GM18909 (cell line): ENCODE measurements at regions not wholly inside any gene's neighbourhood (a gene's known extent, or its start where the extent isn't known, plus 50 kb on each side); places are given as distances from the start of the nearest gene placed in this dataset.

ENCODE experiments used
- ATAC-seq: cut with Tn5 transposase; IDR thresholded peaks from one replicate; pipeline ENCODE4 v1.9.1; 2021; ENCODE audit warnings: mild to moderate bottlenecking; ENCODE audit not compliant: unreplicated experiment, poor library complexity

DNA sequence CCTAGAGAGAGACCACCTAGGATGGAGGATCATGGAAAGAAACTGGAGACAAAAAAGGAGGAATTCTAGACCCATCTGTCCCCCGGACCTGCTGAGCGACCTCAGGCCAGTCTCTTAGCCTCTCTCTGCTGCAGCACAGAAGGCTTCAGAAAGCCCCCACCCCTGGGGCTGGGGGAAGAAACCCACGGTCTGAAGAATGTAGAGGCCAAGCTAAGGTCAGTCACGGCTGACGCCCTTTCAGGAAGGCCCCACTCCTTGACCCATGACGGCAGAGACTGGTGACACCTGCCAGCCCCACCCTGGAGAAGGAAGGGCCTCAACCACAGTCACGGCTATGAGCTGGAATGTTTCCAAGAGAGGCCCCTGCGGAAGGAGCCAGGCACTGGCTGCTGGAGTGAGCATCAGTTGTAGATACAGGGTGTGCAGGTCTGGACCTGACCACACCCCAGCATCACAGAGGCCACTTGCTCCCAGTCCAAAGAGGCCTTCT lies 120.5 kb upstream of the BOD1 start:
- ATAC-seq = peak; percentile 88

DNA sequence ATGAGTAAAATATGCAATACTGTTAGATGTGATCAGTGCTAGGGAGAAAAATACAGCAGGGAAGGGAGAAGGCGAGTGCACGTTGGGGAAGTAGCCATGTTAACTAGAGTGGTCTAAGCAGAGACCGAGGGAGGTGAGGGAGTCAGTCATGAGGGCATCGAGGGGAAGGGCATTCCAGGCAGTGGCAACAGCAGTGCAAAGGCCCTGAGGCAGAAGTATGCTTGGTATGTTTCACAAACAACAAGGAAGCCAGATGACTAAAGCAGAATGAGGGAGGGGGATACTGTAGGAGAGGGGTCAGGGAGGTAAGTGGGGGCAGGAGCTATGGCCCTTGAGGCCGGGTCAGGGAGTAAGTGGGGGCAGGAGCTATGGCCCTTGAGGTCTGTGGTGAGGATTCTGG lies 123.3 kb upstream of the BOD1 start:
- ATAC-seq = no peak

DNA sequence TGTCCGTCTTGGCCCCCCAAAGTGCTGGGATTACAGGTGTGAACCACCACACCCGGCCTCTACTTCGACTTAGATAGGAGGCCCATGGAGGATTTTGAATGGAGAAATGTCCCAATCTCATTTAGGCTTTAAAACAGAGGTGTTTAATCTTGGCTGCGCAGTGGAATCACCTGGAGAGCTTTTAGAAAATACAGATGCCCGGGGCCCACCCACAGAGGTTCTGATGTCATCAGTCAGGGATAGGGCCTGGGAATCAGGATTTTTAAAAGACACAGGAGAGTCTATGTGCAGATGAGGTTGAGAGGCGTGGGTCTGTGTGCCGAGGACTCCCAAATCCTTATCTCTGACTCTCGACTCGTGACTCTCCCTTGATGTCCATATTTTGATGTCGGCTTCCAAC lies 124.0 kb upstream of the BOD1 start:
- ATAC-seq = no peak

DNA sequence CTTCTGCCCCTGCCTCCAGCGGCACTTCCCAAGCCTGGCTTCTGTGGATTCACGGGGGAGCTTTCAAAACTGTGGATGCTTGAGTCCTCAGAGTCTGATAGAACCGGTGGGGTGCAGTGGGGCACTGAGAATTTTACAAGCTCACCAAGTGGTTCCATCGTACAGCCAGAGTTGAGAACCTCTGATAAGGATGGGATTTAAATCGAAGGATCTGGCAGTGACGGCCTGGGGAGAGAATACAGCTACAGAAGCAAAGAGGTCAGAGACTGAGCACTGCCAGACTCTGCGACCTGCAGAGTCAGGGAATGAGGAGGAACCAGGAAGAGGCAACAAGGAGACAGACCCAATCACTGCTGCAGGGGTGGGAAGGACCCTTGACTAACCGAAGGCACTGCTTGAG lies 124.6 kb upstream of the BOD1 start:
- no peak for ATAC-seq

DNA sequence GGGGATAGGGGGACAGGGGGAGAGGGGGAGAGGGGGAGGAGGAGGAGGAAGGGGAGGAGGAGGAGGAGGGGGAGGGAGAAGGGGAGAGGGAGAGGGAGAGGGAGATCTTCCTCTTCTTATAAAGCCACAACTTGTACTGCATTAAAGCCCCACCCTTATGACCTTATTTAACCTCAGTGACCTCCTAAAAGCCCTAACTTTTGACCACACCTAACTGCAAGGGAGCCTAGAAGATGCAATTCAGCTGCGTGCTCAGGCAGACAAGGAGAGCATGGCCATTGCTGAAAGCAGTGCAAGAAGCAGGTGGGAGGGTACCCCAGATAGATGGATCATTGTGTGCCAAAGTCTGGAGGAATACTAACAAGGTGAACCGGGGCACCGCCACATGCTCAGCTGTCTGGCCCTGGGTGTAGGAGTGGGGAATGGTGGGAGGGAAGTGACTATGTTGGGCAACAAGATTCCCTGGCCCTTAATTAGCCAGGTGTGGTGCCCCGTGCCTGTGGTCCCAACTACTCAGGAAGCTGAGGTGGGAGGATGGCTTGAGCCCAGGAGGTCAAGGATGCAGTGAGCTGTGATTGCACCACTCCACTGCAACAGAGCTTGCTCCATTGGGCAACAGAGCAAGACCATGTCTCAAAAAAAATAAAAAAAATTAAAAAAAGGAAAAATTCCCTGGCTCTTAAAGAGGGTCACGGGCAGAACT lies 125.4 kb upstream of the BOD1 start:
- peak; percentile 10 for ATAC-seq

DNA sequence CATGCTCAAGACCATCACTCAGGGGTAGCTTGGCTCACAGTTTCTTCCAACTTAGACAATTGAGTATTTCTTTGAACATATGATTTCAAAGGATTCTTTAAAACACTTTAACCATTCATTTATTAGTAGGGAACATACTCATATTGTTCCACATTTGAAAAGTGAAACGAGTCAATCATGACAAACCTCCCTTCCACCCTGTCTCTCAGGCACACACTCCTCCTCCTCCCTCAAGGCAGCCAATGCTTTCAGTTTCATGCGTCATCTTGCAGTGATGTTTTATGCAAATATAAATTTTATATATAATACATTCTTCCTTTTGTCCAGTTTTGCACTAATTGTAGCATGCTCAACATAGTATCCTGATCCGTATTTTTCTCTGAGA lies 126.0 kb upstream of the BOD1 start:
- ATAC-seq = peak; percentile 65

DNA sequence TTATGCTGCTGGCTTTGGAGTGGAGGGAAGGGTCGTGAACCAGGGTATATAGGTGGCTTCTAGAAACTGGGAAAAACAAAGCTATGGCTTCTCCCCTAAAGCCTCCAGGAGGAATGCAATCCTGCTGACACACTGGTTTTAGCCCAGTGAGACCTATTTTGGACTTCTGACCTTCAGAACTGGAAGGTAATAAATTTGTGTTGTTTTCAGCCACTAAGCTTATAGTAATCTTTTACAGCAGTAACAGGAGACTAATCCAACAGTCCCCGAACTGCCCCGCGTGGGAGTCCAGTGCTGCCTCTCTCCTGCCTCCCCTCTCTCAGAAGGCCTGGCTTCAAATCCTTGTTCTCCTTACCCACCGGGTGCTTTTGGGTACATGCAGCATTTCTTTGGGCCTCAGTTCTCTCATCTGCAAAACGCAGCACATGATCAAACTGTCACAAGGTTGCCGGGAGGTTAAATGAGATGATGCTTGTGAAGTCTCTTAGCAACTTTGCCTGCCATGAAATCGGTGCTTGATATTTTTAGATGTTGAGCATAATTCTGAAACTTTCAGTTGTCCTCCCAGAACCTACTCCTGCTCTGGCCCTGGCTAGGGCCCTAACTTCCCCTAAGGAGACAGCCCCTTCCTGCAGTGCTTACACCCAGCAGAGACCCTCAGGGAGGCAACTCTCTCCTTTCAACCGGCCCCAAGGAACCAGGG lies 127.3 kb upstream of the BOD1 start:
- peak; percentile 46 for ATAC-seq

DNA sequence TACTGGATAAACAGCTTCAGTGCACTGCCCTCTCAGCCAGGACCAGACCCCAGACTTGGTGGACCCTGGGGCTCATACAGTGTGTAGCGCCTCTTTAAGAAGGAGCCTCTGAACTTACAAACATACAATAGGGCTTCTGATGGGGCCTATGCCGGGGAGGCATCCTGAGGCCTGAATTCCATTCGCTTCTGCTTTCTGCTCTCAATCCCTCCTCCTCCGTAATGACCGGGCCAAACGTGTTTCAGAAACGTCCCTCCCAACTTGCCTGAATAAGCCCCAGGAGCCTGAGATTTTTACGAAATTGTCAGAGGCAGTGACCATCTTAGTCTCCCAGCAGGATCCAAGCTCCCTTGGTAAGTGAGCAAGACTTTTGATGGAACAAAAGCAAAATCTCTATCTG lies 128.1 kb upstream of the BOD1 start:
- ATAC-seq = no peak

DNA sequence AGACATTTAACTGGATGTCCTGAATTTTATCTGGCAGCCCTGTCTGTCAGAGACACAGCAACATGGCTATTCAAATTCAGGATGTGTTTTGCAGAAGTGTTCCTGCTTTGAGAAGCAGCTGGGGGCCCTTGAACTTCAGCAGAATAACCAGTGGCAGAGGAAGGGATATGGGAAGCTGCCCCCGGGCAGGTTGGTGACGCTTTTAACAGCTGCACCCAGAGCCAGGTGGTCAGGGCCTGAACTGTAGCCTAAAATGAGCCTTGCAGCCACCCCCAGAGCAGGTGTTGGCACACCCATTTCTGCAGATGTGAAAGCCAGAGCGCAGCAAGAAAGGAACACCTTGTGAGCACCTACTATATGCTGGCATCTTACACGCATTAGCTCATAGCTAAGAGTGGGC lies 128.7 kb upstream of the BOD1 start:
- ATAC-seq = peak; percentile 65

DNA sequence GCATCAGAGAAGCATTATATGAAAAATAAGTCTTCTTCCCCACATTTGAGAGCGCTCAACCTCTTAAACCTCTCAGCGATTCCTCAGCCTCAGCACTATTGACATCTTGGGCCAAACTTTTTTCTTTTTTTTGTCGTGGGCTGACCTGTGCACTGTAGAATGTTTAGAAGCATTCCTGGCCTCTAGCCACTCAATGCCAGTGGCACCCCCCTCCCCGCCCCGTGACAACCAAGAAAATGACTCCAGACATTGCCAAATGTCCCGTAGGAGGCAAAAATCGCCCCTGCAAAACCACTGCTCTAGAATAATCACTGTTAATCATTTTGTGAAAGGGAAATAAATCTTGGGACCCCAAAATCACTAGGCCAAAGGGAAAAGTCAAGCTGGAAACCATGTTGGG lies 129.1 kb upstream of the BOD1 start:
- no peak for ATAC-seq

DNA sequence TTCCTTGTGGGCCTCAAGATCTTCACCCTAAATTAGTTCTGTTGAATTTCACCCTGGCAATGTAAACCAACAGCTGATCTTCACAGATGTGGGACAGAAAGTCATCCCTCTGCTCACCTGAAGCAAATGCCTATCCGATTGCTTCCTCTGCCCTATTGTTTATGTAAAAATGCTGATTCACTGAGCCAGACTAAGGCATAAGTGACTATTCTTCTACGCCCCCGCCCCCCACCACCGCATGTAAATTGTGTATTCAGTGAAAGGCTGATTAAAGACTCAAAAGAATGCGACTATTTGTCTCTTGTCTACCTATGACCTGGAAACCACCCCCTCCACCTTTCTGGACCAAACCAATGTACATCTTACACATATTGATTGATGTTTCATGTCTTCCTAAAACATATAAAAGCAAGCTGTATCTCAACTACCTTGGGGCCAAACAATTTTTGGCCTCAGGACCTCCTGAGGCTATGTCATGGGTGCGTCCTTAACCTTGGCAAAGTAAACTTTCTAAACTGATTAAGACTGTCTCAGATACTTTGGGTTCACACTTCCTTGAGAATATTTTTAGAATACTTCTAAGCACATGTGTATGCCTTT lies 129.7 kb upstream of the BOD1 start:
- ATAC-seq = no peak

DNA sequence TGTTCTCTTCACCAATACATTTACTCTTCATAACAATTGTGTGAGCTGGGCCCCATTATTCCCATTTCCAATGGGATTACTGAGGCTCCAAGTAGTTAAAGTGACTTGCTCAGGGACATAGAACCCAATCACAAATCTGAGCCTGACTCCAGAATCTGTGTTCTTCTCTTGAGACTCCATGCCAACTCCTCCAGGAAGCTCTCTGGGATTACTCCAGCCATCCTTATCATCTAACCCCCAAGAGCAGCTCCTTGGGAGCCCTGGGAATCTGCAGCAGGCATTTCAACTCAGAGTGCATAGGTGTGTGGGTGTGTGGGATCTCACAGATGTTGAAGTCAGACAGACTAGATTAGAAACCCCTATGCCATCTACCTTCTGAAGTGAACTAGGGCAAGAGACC lies 131.4 kb upstream of the BOD1 start:
- ATAC-seq = no peak

DNA sequence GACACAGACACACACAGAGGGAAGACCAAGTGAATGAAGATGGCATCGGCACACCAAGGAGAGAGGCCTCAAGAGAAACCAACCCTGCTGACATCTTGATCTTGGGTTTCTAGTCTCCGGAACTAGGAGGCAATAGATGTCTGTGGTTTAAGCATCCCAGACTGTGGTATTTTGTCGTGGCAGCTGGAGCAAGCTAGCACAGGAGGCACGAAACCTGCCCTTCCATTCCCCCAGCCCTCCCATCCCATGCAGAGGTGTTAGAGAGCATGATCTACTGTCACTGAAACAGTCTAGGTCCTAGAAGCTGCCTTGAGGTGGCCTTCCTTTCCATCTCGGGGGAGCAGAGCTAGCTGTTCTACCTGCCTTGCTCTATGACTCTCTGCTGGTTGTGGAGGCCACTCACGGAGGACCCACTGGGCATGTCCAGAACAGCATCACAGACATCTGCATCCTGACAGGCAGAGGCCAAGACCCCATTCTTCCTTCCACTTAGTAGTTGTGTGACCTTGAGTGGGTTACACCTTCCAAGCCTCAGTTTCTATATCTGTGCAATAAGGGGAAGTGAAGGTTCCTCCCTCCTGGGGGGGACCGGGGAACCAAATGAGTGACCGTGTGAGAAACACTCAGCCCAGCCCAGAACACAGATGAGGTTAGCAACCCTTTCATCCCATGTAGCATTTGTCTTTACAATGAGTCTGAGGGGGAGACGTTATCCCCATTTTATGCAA lies 134.3 kb upstream of the BOD1 start:
- no peak for ATAC-seq

DNA sequence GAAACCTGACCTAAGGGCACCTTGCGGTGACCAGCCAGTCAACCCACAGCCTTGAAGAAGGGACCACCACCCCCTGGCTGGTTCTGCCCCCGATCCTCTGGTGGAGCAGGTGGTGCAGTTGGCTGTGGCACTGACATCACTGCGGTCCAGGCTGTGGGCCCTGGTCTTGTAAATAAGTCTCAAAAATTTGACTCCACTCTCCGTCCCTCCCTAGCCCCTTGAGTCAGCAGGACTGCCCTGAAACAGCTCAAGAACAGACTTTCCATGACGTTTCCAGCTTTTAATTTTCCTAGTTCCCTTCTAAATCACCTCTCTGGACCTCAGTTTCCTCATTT lies 134.8 kb upstream of the BOD1 start:
- ATAC-seq = no peak

DNA sequence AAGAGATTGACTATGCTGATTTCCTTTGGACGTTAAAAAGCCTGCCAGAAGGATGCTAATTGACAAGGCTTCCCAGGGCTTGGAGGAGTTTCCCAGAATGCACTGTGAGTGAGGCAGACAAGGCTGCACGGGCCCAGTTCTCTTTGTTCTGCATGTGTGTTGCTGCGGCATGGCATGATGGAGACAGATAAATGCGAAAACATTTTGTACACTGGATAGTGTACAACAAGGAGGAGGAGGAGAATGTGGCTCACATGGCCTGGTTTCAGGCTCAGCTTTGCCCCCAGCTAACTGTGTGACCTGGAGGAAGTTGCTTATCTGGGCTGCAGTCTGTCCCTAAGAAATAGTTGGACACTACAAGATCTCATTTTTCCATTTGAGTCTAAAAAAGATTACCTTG lies 135.5 kb upstream of the CPEB4 start:
- no peak for ATAC-seq

DNA sequence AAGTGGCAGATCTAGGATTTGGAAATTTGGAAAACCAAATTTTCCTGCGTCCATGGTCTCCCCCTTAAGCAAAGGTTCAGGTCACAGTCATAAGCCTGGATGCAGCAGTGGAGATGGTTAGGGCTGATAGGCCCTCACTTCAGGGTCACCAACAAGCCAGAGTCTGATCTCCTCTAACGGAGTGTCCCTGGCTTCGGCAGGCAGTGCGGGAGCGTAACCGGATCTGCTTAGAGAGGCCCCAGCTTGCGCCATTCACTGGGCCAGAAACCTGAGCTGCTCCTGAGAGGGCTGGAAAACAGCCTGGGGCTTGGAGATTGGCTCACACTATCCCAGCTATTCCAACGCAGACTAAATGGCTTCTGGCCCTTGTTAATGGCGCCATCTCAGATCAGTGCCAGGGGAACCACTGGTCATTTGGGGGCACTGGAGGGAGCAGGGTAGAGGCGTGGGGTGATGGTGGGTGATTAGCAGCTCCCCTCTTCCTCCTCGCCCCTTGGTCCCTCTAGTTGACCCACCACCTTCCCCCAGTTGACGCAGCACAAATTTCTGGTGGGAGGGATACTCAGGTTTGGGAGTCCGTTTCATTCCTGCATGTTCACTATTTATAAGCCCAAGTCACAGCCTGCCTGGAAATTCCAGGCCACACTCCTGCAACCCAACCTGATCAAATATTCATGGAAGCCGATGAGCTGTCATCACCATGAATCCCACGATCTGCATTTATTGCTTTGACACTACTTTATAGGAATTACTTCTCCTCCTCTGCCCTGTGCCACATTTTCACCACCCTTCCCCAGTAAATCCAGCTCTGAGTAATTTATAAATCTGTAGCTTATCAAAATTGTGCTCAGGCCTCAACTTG lies 134.6 kb upstream of the CPEB4 start:
- no peak for ATAC-seq

DNA sequence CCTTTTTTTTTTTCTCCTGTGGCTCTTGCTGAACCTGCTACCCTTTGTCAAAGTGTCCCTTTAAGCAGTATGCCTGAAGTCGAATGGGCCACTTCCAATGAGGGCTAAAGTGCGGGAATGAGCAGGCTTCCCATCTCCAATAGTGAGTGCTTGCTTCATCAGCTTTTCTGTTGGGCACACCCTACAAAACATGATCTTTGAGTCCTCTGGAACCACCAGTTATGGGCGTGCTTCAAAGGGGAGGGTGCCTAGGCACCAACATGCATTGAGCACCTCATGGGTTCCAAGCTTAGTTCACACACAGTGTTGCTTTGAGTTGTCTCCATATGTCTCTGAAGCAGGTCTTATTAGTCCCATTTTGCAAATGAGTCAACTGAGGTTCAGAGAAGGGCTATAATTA lies 132.8 kb upstream of the CPEB4 start:
- no peak for ATAC-seq

DNA sequence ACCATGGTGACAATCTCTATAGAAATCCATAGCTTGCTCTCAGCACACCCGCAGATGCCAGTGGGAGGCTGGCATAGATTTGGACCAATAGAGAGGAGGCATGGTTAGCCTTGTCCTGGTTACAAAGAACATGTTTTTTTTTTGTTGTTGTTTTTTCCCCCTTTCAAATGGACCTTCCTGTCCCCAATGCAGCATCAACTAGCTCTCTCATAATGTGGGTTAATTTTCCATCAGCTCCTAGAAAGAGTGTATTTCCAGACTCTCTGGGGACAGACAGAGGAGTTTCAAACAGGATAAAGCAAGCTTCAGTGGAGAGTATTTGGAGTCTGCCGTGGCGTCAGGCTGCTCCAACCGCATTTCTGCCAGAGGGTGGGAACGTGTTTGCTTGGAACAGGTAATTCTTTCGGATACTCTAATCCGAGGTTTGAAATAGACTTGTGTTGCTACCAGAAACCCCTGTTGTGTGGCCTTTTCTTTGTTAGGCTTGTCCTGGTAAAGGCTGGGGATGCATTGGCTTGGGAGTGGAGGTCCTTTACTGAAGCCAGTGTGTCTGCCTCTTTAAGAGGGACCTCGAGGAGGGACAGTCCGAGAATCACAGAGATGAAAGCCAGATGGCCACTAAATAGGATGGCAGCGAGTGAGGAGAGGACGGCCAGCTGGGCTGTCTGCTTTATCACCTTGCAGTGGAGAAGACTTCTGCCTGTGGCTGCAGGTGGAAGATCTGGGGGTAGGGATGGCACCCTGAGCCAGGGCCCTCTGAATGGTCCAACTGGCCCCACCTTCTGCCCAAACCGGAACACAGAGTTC lies 130.5 kb upstream of the CPEB4 start:
- no peak for ATAC-seq

DNA sequence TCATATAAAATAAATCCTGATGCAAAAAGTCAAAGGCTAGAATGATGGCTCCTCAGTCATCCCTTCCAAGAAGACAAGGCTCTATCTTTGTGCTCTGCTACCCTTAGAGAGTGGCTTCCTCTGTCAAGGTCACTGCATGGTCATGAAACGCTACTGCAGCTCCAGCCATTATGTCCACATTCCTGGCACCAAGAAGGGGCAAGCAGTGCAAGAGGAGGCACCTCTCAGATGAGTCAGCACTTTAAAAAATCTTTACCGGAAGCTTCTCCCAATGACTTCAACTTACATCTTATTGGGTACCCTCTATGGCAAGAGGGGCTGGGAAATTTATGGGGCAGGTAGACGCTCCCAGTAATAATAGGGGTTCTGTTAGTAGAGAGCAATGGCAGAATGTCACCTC lies 129.5 kb upstream of the CPEB4 start:
- ATAC-seq = no peak
